ENCODE measurements at regions not wholly inside any gene's neighbourhood (a gene's known extent, or its start where the extent isn't known, plus 50 kb on each side); places are given as distances from the start of the nearest gene placed in this dataset.

GRCh38 chr14:26963711-26964110 lies 365.9 kb upstream of the NOVA1 start:
- POLR2A ChIA-PET = no interaction called here
- Histone ChIP-seq H3K9me3 (ENCODE audit: control insufficient read depth, insufficient read depth, low read depth, low read length) (no peaks in the 10 kb centered on the region), H3K4me1 (ENCODE audit: control insufficient read depth, insufficient read depth, low read length) (no peaks in the 10 kb centered on the region), H3K36me3 (ENCODE audit: control insufficient read depth in 2 of 2, insufficient read depth in 1 of 2, low read length in 2 of 2) (no peaks in the 10 kb centered on the region), H3K4me3 (ENCODE audit: low read depth, low read length) (no peak overlapping the region), H3K27ac (ENCODE audit: extremely low read depth, low read depth, low read length) (no peak overlapping the region)
- CTCF ChIA-PET = no interaction called here
- TF ChIP-seq YY2 (tag by site-specific recombination; IDR thresholded peaks at IDR 0.05) (no peak), ZBTB11 (tag by site-specific recombination; conservative IDR thresholded peaks at IDR 0.05; ENCODE audit: low read depth) (no peak), ZNF394 (tag by site-specific recombination; IDR thresholded peaks at IDR 0.05; ENCODE audit: borderline replicate concordance) (no peak), ZNF133 (tag by site-specific recombination; IDR thresholded peaks at IDR 0.05) (no peak), ZNF473 (tag by site-specific recombination; IDR thresholded peaks at IDR 0.05) (no peak), REPIN1 (tag by site-specific recombination; IDR thresholded peaks at IDR 0.05; ENCODE audit: low read depth) (no peak), ZNF747 (tag by site-specific recombination; IDR thresholded peaks at IDR 0.05) (no peak)
- TF ChIP-seq, protein P1, sequence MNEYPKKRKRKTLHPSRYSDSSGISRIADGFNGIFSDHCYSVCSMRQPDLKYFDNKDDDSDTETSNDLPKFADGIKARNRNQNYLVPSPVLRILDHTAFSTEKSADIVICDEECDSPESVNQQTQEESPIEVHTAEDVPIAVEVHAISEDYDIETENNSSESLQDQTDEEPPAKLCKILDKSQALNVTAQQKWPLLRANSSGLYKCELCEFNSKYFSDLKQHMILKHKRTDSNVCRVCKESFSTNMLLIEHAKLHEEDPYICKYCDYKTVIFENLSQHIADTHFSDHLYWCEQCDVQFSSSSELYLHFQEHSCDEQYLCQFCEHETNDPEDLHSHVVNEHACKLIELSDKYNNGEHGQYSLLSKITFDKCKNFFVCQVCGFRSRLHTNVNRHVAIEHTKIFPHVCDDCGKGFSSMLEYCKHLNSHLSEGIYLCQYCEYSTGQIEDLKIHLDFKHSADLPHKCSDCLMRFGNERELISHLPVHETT (tag by site-specific recombination; IDR thresholded peaks at IDR 0.05) = no peak

GRCh38 chr14:26965490-26965889 lies 367.7 kb upstream of the NOVA1 start:
- H3K27ac ChIP-seq (ENCODE audit: extremely low read depth, low read depth, low read length) = no peak overlapping the region
- no peak overlapping the region for H3K4me3 ChIP-seq (ENCODE audit: low read depth, low read length)
- ChIA-PET CTCF (no interaction called here), POLR2A (no interaction called here)
- no peaks in the 10 kb centered on the region for H3K4me1 ChIP-seq (ENCODE audit: control insufficient read depth, insufficient read depth, low read length)
- no peaks in the 10 kb centered on the region for H3K9me3 ChIP-seq (ENCODE audit: control insufficient read depth, insufficient read depth, low read depth, low read length)
- no peaks in the 10 kb centered on the region for H3K36me3 ChIP-seq (ENCODE audit: control insufficient read depth in 2 of 2, insufficient read depth in 1 of 2, low read length in 2 of 2)
- TF ChIP-seq SETDB1 (IDR thresholded peaks at IDR 0.05; ENCODE audit: insufficient read length, low read length) (no peak), ZFP41 (tag by site-specific recombination; IDR thresholded peaks at IDR 0.05; ENCODE audit: borderline replicate concordance) (no peak), ZNF404 (tag by site-specific recombination; IDR thresholded peaks at IDR 0.05) (no peak), MZF1 (tag by site-specific recombination; IDR thresholded peaks at IDR 0.05; ENCODE audit: borderline replicate concordance) (no peak), ZNF302 (tag by site-specific recombination; IDR thresholded peaks at IDR 0.05; ENCODE audit: low read depth) (no peak), ZNF23 (tag by site-specific recombination; IDR thresholded peaks at IDR 0.05; ENCODE audit: borderline replicate concordance) (no peak), ZNF184 (tag by site-specific recombination; IDR thresholded peaks at IDR 0.05) (no peak), YY1 (tag by site-specific recombination; IDR thresholded peaks at IDR 0.05) (no peak), SP3 (tag by site-specific recombination; IDR thresholded peaks at IDR 0.05) (no peak), GFI1B (tag by site-specific recombination; IDR thresholded peaks at IDR 0.05) (no peak), ZBTB44 (tag by site-specific recombination; IDR thresholded peaks at IDR 0.05) (no peak), IKZF3 (tag by site-specific recombination; IDR thresholded peaks at IDR 0.05) (no peak), ZNF292 (tag by site-specific recombination; IDR thresholded peaks at IDR 0.05; ENCODE audit: borderline replicate concordance, low read depth) (no peak), ZBTB48 (tag by site-specific recombination; IDR thresholded peaks at IDR 0.05) (no peak), ZNF416 (tag by site-specific recombination; IDR thresholded peaks at IDR 0.05) (no peak), ZNF830 (tag by site-specific recombination; IDR thresholded peaks at IDR 0.05; ENCODE audit: low read depth) (no peak), ZSCAN16 (tag by site-specific recombination; IDR thresholded peaks at IDR 0.05) (no peak), FEZF1 (tag by site-specific recombination; IDR thresholded peaks at IDR 0.05) (no peak)
- TF ChIP-seq, protein P2, sequence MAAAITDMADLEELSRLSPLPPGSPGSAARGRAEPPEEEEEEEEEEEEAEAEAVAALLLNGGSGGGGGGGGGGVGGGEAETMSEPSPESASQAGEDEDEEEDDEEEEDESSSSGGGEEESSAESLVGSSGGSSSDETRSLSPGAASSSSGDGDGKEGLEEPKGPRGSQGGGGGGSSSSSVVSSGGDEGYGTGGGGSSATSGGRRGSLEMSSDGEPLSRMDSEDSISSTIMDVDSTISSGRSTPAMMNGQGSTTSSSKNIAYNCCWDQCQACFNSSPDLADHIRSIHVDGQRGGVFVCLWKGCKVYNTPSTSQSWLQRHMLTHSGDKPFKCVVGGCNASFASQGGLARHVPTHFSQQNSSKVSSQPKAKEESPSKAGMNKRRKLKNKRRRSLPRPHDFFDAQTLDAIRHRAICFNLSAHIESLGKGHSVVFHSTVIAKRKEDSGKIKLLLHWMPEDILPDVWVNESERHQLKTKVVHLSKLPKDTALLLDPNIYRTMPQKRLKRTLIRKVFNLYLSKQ (tag by site-specific recombination; IDR thresholded peaks at IDR 0.05; ENCODE audit: borderline replicate concordance) = no peak

All from HEK293 (cell line).